Naive thymus-derived CD4-positive, alpha-beta T cell (primary cell): ENCODE measurements at regions not wholly inside any gene's neighbourhood (a gene's known extent, or its start where the extent isn't known, plus 50 kb on each side); places are given as distances from the start of the nearest gene placed in this dataset.
A peak's percentile ranks its signal among the peaks of the same experiment; 100 is the strongest.

Source experiments
- ATAC-seq: fragments of 150-1000 bp; cut with Tn5 transposase; 2 replicates; pipeline ENCODE4 v1.10.0; 2021; ENCODE audit warnings: mild to moderate bottlenecking, moderate library complexity
- CTCF ChIA-PET: fragments of 350-600 bp; sonication (Branson Sonifier 250); formaldehyde crosslinking; loops from one replicate; lab custom pipeline; 2021; ENCODE audit warnings: antibody characterized with exemption; lab: Charles Lee
- POLR2A ChIA-PET: fragments of 350-600 bp; sonication (Branson Sonifier 250); formaldehyde crosslinking; loops from one replicate; lab custom pipeline; 2021; ENCODE audit warnings: antibody characterized with exemption, inconsistent platforms; lab: Charles Lee
- DNase-seq, 9 donors: peaks; one replicate each; pipeline versions ENCODE4 v3.0.0 to v3.0.0-alpha.2; 2020 to 2022; ENCODE audit warnings: mixed read lengths in 1 of 9
- H3K27ac ChIP-seq: one replicate; pipeline ENCODE4 v1.7.0; 2013; ENCODE audit warnings: mild to moderate bottlenecking, low read depth, low read length, moderate library complexity
- H3K27me3 ChIP-seq, 2 donors: one replicate each; pipeline ENCODE4 v1.7.0; 2013; ENCODE audit warnings: low read length in 2 of 2, mild to moderate bottlenecking in 2 of 2, moderate library complexity in 2 of 2; ENCODE audit not compliant: control insufficient read depth in 2 of 2, insufficient read depth in 2 of 2
- H3K36me3 ChIP-seq, 3 experiments: 1 replicate in 2 of 3; 2 replicates in 1 of 3; pipeline ENCODE4 v1.7.0; 2013; ENCODE audit warnings: low read length in 3 of 3, mild to moderate bottlenecking in 3 of 3, moderate library complexity in 1 of 3; ENCODE audit not compliant: insufficient read depth in 3 of 3, control insufficient read depth in 2 of 3
- H3K4me1 ChIP-seq, 2 donors: one replicate each; pipeline ENCODE4 v1.7.0; 2013; ENCODE audit warnings: low read length in 2 of 2, mild to moderate bottlenecking in 2 of 2, moderate library complexity in 1 of 2; ENCODE audit not compliant: control insufficient read depth in 2 of 2, insufficient read depth in 2 of 2
- H3K4me3 ChIP-seq: 2 replicates; pipeline ENCODE4 v1.7.0; 2013; ENCODE audit warnings: mild to moderate bottlenecking, low read length
- H3K9me3 ChIP-seq, 3 experiments: 1 replicate in 2 of 3; 2 replicates in 1 of 3; pipeline ENCODE4 v1.7.0; 2013; ENCODE audit warnings: low read length in 3 of 3; ENCODE audit not compliant: control insufficient read depth in 2 of 3
- H3K27ac Mint-ChIP-seq, 9 donors: one replicate each; pipeline ENCODE4 v1.8.0; 2020 to 2022; ENCODE audit warnings: mixed read lengths in 9 of 9, mild to moderate bottlenecking in 8 of 9, moderate library complexity in 5 of 9, inconsistent platforms in 2 of 9
- H3K27me3 Mint-ChIP-seq, 5 donors: one replicate each; pipeline ENCODE4 v1.8.0; 2021 to 2022; ENCODE audit warnings: mixed read lengths in 5 of 5, mild to moderate bottlenecking in 1 of 5
- H3K36me3 Mint-ChIP-seq, 5 donors: one replicate each; pipeline ENCODE4 v1.8.0; 2020 to 2022; ENCODE audit warnings: mixed read lengths in 5 of 5, mild to moderate bottlenecking in 3 of 5, inconsistent platforms in 1 of 5
- H3K4me1 Mint-ChIP-seq, 7 donors: one replicate each; pipeline ENCODE4 v1.8.0; 2020 to 2022; ENCODE audit warnings: mixed read lengths in 7 of 7, mild to moderate bottlenecking in 3 of 7, inconsistent platforms in 1 of 7
- H3K4me3 Mint-ChIP-seq, 10 donors: one replicate each; pipeline ENCODE4 v1.8.0; 2020 to 2022; ENCODE audit warnings: mild to moderate bottlenecking in 10 of 10, mixed read lengths in 10 of 10, moderate library complexity in 6 of 10, inconsistent platforms in 2 of 10
- H3K9me3 Mint-ChIP-seq, 11 donors: one replicate each; pipeline ENCODE4 v1.8.0; 2020 to 2022; ENCODE audit warnings: mixed read lengths in 11 of 11, mild to moderate bottlenecking in 4 of 11, inconsistent platforms in 1 of 11, moderate library complexity in 1 of 11
- intact Hi-C, 2 donors: fragments of 100-400 bp; cut with micrococcal nuclease; formaldehyde crosslinking; loops; one replicate each; pipeline ENCODE4 v1.15.1; 2023

DNA sequence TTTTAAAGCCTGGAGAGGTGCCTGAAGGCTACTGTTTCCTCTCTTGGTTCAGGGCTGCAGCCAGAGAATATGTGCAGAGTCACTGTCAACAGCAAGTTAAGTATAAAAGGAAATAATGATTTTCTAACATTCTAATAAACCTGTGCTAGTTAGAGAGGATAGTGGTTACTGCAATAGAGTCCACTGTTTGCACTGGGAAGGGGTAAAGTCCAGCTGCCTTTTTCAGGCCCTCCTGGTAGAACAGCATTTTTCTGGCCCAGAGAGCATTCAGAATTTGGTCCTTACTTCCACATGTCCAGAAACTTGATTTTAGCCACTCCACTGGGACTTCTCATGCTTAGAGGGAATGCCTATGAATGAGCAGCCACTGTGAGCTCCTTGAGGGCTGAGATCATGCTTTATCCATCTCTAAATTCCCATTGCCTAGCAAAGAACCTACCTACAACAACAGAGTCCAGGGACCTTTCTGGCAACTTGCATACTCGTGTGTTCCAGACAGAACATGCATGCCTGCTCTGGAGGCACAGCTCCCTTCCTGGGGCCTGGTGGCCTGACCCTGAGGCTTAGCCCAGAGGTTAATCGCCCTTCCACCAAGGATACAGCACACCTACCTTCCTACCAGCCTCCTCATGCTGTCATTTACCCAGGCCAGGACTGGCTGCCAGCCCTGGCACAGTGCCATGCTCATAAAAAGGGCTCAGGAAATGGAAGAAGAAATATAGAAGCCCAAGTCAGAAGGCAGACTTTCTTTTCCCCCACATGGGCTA, 50.3 kb upstream of the ATP13A3 start:
- no peaks in the 10 kb centered on the region for H3K36me3 ChIP-seq
- DNase-seq (peak in 2 of 9 donors; percentile 7), ATAC-seq (no peak)
- intact Hi-C loops: no loop called here
- CTCF ChIA-PET: no interaction called here
- peaks cover 6 to 17% (median 12%) of the 10 kb centered on the region in 7 donors for H3K4me1 Mint-ChIP-seq
- peaks cover 0 to 8% (median 0%) of the 10 kb centered on the region in 3 experiments for H3K9me3 ChIP-seq
- no peak overlapping the region for H3K4me3 ChIP-seq
- peaks cover 0 to 6% of the 10 kb centered on the region in 2 donors for H3K4me1 ChIP-seq
- H3K4me3 Mint-ChIP-seq: no peak overlapping the region
- H3K27ac Mint-ChIP-seq: no peak overlapping the region
- no peaks in the 10 kb centered on the region for H3K27me3 ChIP-seq
- H3K27ac ChIP-seq: no peak overlapping the region
- peaks cover 0 to 9% (median 5%) of the 10 kb centered on the region in 5 donors for H3K36me3 Mint-ChIP-seq
- peaks cover 0 to 5% (median 0%) of the 10 kb centered on the region in 5 donors for H3K27me3 Mint-ChIP-seq
- POLR2A ChIA-PET: no interaction called here
- peaks cover 0 to 30% (median 9%) of the 10 kb centered on the region in 11 donors for H3K9me3 Mint-ChIP-seq
